ENCODE measurements at regions not wholly inside any gene's neighbourhood (a gene's known extent, or its start where the extent isn't known, plus 50 kb on each side); places are given as distances from the start of the nearest gene placed in this dataset.

GRCh38 chr1:232503497-232503896, 126.4 kb downstream of the SIPA1L2 start:
- TF ChIP-seq POLR2AphosphoS5 (IDR thresholded peaks at IDR 0.05) (no peak), CTCF (IDR thresholded peaks at IDR 0.05; ENCODE audit: poor library complexity, severe bottlenecking) (no peak), EP300 (conservative IDR thresholded peaks at IDR 0.05; ENCODE audit: poor library complexity, severe bottlenecking) (no peak), REST (IDR thresholded peaks at IDR 0.05; ENCODE audit: borderline replicate concordance) (no peak), EZH2 (IDR thresholded peaks at IDR 0.05; ENCODE audit: borderline replicate concordance, insufficient read depth, low read length, poor library complexity, severe bottlenecking) (no peak), RAD21 (conservative IDR thresholded peaks at IDR 0.05) (no peak), SMC3 (conservative IDR thresholded peaks at IDR 0.05; ENCODE audit: poor library complexity) (no peak)
